ENCODE measurements at regions not wholly inside any gene's neighbourhood (a gene's known extent, or its start where the extent isn't known, plus 50 kb on each side); places are given as distances from the start of the nearest gene placed in this dataset.
"Not testable (repeated sequence)": the region's sequence is repeated elsewhere in the genome, so short reads cannot be mapped to it uniquely, and the experiment has no call there.

DNA sequence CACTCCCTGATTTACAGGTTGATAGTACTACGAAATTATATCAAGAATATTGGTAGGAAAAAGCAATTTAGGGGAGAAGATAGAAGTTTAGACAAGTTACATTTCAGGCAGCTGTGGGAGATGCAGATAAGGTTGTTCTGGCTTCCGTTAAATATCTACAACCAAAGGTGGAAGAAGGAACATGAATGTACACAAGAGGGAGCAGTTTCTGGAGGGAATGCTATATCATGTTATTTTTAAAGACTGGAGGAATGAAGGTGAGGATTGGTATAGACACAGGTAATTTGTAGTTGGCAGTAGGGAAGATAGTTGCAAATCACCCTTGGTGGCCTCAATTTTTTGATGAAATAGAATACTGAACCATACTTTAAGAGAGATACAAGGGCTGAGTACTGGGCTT, 187.3 kb upstream of the NMUR2 start:
- no peak overlapping the region for H3K27ac ChIP-seq (ENCODE audit: insufficient read depth in 1 of 2, low read depth in 1 of 2, low read length in 2 of 2, poor library complexity in 1 of 2, severe bottlenecking in 2 of 2)
- H3K9me3 ChIP-seq (ENCODE audit: control extremely low read depth in 1 of 5, control insufficient read depth in 4 of 5, insufficient read depth in 2 of 5, low read depth in 1 of 5, low read length in 4 of 5): peaks cover 0 to 3% (median 0%) of the 10 kb centered on the region in 5 experiments
- ChIA-PET CTCF (no interaction called here), POLR2A (no interaction called here)
- H3K4me3 ChIP-seq (ENCODE audit: control insufficient read depth in 1 of 7, extremely low read depth in 1 of 7, insufficient read depth in 4 of 7, low read depth in 2 of 7, low read length in 6 of 7): no peak overlapping the region
- no peak for DNase-seq
- H3K4me1 ChIP-seq (ENCODE audit: control extremely low read depth in 1 of 4, control insufficient read depth in 4 of 4, insufficient read depth in 4 of 4, low read length in 3 of 4): no peaks in the 10 kb centered on the region
- no peaks in the 10 kb centered on the region for H3K27me3 ChIP-seq (replicated peaks in 2 of 5; ENCODE audit: control insufficient read depth in 4 of 5, insufficient read depth in 5 of 5, low read length in 4 of 5)
- no peaks in the 10 kb centered on the region for H3K36me3 ChIP-seq (ENCODE audit: control insufficient read depth in 4 of 4, insufficient read depth in 4 of 4, low read length in 3 of 4)
- WGBS (ENCODE audit: insufficient coverage): 82% methylated on average over 2 of the region's 2 CpGs

DNA sequence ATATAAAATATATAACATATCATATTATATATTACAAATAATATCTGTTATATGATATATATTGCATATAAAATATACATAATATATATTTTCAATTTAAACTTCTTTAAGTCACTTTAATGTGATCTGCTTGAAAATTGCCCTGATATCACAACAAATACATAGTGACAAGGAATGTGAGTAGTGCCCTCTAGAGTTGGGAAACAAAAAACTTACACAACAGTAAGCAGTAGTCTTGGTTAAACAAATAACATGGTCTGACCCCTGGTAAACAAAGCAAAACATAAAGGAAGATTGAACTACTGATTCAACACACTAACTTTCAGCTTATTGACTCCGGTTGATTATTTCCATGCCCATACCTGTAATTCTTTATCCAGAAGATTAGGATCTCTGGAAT, 188.3 kb upstream of the NMUR2 start:
- Histone ChIP-seq H3K4me1 (ENCODE audit: control extremely low read depth in 1 of 4, control insufficient read depth in 4 of 4, insufficient read depth in 4 of 4, low read length in 3 of 4) (no peaks in the 10 kb centered on the region), H3K4me3 (ENCODE audit: control insufficient read depth in 1 of 7, extremely low read depth in 1 of 7, insufficient read depth in 4 of 7, low read depth in 2 of 7, low read length in 6 of 7) (no peak overlapping the region), H3K36me3 (ENCODE audit: control insufficient read depth in 4 of 4, insufficient read depth in 4 of 4, low read length in 3 of 4) (no peaks in the 10 kb centered on the region), H3K27ac (ENCODE audit: insufficient read depth in 1 of 2, low read depth in 1 of 2, low read length in 2 of 2, poor library complexity in 1 of 2, severe bottlenecking in 2 of 2) (no peak overlapping the region), H3K9me3 (ENCODE audit: control extremely low read depth in 1 of 5, control insufficient read depth in 4 of 5, insufficient read depth in 2 of 5, low read depth in 1 of 5, low read length in 4 of 5) (no peaks in the 10 kb centered on the region), H3K27me3 (replicated peaks in 2 of 5; ENCODE audit: control insufficient read depth in 4 of 5, insufficient read depth in 5 of 5, low read length in 4 of 5) (no peaks in the 10 kb centered on the region)
- POLR2A ChIA-PET: no interaction called here
- DNase-seq: no peak
- CTCF ChIA-PET: no interaction called here
- WGBS (ENCODE audit: insufficient coverage): no CpG with 5 or more reads among the region's 1 CpG

DNA sequence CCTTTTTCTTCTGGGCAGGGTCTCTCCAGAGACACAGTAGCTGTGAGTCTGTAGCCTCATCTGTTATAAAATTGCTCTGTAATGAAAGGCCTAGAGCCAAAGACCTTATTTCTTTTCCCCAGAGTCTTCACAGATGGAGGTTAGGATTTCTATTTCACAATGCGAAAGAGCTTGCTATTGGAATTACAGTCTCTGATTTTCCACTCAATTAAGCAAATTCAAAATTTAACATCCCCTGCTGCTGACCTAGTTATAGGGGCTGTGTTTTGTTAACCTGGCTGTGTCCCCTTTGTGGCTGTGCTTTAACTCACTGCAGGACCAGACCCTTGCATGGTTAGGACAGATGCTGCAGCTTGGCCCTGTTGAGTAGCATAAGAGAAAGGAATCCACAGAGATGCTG, 190.3 kb upstream of the NMUR2 start:
- Histone ChIP-seq H3K36me3 (ENCODE audit: control insufficient read depth in 4 of 4, insufficient read depth in 4 of 4, low read length in 3 of 4) (no peaks in the 10 kb centered on the region), H3K27me3 (replicated peaks in 2 of 5; ENCODE audit: control insufficient read depth in 4 of 5, insufficient read depth in 5 of 5, low read length in 4 of 5) (no peaks in the 10 kb centered on the region), H3K4me3 (ENCODE audit: control insufficient read depth in 1 of 7, extremely low read depth in 1 of 7, insufficient read depth in 4 of 7, low read depth in 2 of 7, low read length in 6 of 7) (no peak overlapping the region), H3K9me3 (ENCODE audit: control extremely low read depth in 1 of 5, control insufficient read depth in 4 of 5, insufficient read depth in 2 of 5, low read depth in 1 of 5, low read length in 4 of 5) (no peaks in the 10 kb centered on the region), H3K4me1 (ENCODE audit: control extremely low read depth in 1 of 4, control insufficient read depth in 4 of 4, insufficient read depth in 4 of 4, low read length in 3 of 4) (no peaks in the 10 kb centered on the region), H3K27ac (ENCODE audit: insufficient read depth in 1 of 2, low read depth in 1 of 2, low read length in 2 of 2, poor library complexity in 1 of 2, severe bottlenecking in 2 of 2) (no peak overlapping the region)
- no CpG with 5 or more reads among the region's 1 CpG for WGBS (ENCODE audit: insufficient coverage)
- POLR2A ChIA-PET: no interaction called here
- CTCF ChIA-PET: no interaction called here
- no peak for DNase-seq

DNA sequence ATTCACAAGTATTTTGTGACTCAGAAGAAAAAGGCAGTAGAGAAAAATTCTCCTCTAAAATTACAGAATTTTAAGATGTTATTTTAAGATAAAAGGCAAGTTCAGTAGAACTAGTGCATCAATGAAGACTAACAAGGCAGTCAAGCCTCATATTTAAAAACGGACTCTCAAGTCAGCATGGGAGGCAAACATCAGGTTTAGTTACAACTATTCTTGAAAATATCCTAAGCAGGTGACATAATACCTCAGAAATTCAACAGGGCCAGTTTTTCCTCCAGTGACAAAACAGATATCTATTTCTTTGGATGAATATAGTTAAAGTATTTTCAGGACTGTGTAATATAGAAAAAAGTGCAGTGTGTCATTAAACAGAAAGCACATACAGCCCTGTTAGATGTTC, 194.0 kb upstream of the NMUR2 start:
- no peak for DNase-seq
- 100% methylated on average over 1 of the region's 1 CpG for WGBS (ENCODE audit: insufficient coverage)
- no peaks in the 10 kb centered on the region for H3K27me3 ChIP-seq (replicated peaks in 2 of 5; ENCODE audit: control insufficient read depth in 4 of 5, insufficient read depth in 5 of 5, low read length in 4 of 5)
- no peaks in the 10 kb centered on the region for H3K9me3 ChIP-seq (ENCODE audit: control extremely low read depth in 1 of 5, control insufficient read depth in 4 of 5, insufficient read depth in 2 of 5, low read depth in 1 of 5, low read length in 4 of 5)
- H3K27ac ChIP-seq (ENCODE audit: insufficient read depth in 1 of 2, low read depth in 1 of 2, low read length in 2 of 2, poor library complexity in 1 of 2, severe bottlenecking in 2 of 2): no peak overlapping the region
- no peaks in the 10 kb centered on the region for H3K36me3 ChIP-seq (ENCODE audit: control insufficient read depth in 4 of 4, insufficient read depth in 4 of 4, low read length in 3 of 4)
- ChIA-PET POLR2A (no interaction called here), CTCF (no interaction called here)
- H3K4me1 ChIP-seq (ENCODE audit: control extremely low read depth in 1 of 4, control insufficient read depth in 4 of 4, insufficient read depth in 4 of 4, low read length in 3 of 4): no peaks in the 10 kb centered on the region
- no peak overlapping the region for H3K4me3 ChIP-seq (ENCODE audit: control insufficient read depth in 1 of 7, extremely low read depth in 1 of 7, insufficient read depth in 4 of 7, low read depth in 2 of 7, low read length in 6 of 7)

DNA sequence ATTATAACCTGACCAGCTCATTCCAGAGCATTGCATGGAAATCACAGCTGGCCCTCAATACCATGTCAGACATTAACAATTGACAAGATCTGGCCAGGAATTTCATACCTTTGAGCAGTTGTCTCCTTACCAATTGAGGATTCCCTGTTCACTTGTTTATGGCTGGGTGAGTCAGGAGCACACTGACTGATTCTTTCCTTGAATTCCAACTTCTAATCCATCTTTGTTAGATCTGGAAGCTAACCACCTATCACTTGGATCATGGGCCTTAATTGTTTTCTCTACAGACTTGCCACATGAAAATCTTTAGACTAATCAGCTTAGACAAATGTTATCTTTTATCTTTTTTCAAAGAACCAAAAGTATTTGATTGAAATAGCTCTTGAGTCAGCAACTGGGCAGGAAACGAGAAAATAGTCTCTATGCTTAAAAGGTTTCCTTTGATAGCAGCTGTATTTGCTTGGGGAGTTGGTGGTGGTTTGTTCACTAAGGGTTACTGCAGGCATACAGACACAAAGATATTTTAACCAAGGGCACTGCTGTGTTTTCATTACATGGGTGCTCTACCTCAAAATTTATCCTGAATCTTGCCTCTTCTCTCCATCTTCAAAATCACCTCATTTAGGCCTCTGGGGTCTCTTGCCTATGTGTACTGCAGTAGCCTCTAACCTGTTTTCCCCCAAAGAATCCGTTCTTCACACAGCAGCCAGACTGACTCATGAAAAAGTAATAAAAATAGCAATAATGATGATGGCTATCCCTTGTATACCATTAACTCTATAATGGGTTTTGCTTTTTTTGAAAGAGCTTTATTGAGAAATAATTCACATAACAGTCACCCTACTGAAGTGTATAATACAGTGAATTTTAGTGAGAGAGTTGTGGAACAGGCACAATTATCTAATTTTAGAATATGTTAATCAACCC, 197.0 kb upstream of the NMUR2 start:
- Histone ChIP-seq H3K4me1 (ENCODE audit: control extremely low read depth in 1 of 4, control insufficient read depth in 4 of 4, insufficient read depth in 4 of 4, low read length in 3 of 4) (no peaks in the 10 kb centered on the region), H3K9me3 (ENCODE audit: control extremely low read depth in 1 of 5, control insufficient read depth in 4 of 5, insufficient read depth in 2 of 5, low read depth in 1 of 5, low read length in 4 of 5) (no peaks in the 10 kb centered on the region), H3K27ac (ENCODE audit: insufficient read depth in 1 of 2, low read depth in 1 of 2, low read length in 2 of 2, poor library complexity in 1 of 2, severe bottlenecking in 2 of 2) (no peak overlapping the region), H3K4me3 (ENCODE audit: control insufficient read depth in 1 of 7, extremely low read depth in 1 of 7, insufficient read depth in 4 of 7, low read depth in 2 of 7, low read length in 6 of 7) (no peak overlapping the region), H3K27me3 (replicated peaks in 2 of 5; ENCODE audit: control insufficient read depth in 4 of 5, insufficient read depth in 5 of 5, low read length in 4 of 5) (no peaks in the 10 kb centered on the region), H3K36me3 (ENCODE audit: control insufficient read depth in 4 of 4, insufficient read depth in 4 of 4, low read length in 3 of 4) (no peaks in the 10 kb centered on the region)
- ChIA-PET CTCF (no interaction called here), POLR2A (no interaction called here)
- 67% methylated on average over 1 of the region's 2 CpGs for WGBS (ENCODE audit: insufficient coverage)
- no peak for DNase-seq

DNA sequence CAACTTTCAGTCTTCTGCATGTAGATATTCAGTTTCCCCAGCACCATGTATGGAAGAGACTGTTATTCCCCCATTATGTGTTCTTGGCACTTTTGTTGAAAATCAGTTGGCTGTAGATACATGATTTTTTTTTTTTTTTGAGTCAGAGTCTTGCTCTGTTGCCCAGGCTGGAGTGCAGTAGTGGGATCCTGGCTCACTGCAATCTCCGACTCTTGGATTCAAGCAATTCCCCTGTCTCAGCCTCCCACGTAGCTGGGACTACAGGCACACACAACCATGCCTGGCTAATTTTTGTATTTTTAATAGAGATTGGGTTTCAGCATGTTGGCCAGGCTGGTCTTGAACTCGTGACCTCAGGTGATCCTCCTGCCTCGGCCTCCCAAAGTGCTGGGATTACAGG, 201.0 kb upstream of the NMUR2 start:
- WGBS (ENCODE audit: insufficient coverage): 89% methylated on average over 2 of the region's 4 CpGs
- H3K27me3 ChIP-seq (replicated peaks in 2 of 5; ENCODE audit: control insufficient read depth in 4 of 5, insufficient read depth in 5 of 5, low read length in 4 of 5); H3K27ac ChIP-seq (ENCODE audit: insufficient read depth in 1 of 2, low read depth in 1 of 2, low read length in 2 of 2, poor library complexity in 1 of 2, severe bottlenecking in 2 of 2); H3K9me3 ChIP-seq (ENCODE audit: control extremely low read depth in 1 of 5, control insufficient read depth in 4 of 5, insufficient read depth in 2 of 5, low read depth in 1 of 5, low read length in 4 of 5); POLR2A ChIA-PET; CTCF ChIA-PET; H3K4me3 ChIP-seq (ENCODE audit: control insufficient read depth in 1 of 7, extremely low read depth in 1 of 7, insufficient read depth in 4 of 7, low read depth in 2 of 7, low read length in 6 of 7); DNase-seq; H3K4me1 ChIP-seq (ENCODE audit: control extremely low read depth in 1 of 4, control insufficient read depth in 4 of 4, insufficient read depth in 4 of 4, low read length in 3 of 4); H3K36me3 ChIP-seq (ENCODE audit: control insufficient read depth in 4 of 4, insufficient read depth in 4 of 4, low read length in 3 of 4): not testable (repeated sequence)

DNA sequence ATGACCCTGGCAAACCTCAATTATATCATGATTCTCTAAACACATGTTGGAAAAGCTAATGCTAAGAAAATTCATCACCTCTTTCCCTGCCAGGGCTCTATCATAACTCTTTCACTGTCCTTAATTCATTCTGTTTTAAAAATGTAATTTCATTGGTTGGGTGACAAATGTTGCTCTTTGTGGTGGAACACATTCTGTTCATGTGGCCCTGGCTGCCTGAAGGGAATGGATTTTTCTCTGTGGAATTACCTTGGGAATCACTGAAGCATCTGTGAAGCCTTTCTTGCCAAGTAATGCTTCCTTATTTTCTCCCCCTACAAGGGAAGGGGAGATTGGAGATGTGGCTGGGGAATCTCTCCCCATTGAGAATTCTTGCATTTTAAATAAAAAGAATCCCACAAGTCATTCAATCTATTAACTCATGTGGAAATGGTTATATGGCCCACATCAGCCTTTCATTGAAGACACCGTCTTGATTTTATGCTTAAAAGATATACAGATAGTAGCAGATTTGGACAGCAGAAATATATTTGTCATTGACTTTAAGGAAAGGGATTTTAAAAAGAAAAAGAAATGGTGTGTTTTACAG, 201.8 kb upstream of the NMUR2 start:
- Histone ChIP-seq H3K4me1 (ENCODE audit: control extremely low read depth in 1 of 4, control insufficient read depth in 4 of 4, insufficient read depth in 4 of 4, low read length in 3 of 4) (no peaks in the 10 kb centered on the region), H3K27ac (ENCODE audit: insufficient read depth in 1 of 2, low read depth in 1 of 2, low read length in 2 of 2, poor library complexity in 1 of 2, severe bottlenecking in 2 of 2) (no peak overlapping the region), H3K36me3 (ENCODE audit: control insufficient read depth in 4 of 4, insufficient read depth in 4 of 4, low read length in 3 of 4) (no peaks in the 10 kb centered on the region), H3K9me3 (ENCODE audit: control extremely low read depth in 1 of 5, control insufficient read depth in 4 of 5, insufficient read depth in 2 of 5, low read depth in 1 of 5, low read length in 4 of 5) (no peaks in the 10 kb centered on the region), H3K27me3 (replicated peaks in 2 of 5; ENCODE audit: control insufficient read depth in 4 of 5, insufficient read depth in 5 of 5, low read length in 4 of 5) (no peaks in the 10 kb centered on the region), H3K4me3 (ENCODE audit: control insufficient read depth in 1 of 7, extremely low read depth in 1 of 7, insufficient read depth in 4 of 7, low read depth in 2 of 7, low read length in 6 of 7) (no peak overlapping the region)
- no peak for DNase-seq
- ChIA-PET POLR2A (no interaction called here), CTCF (no interaction called here)
- no CpG with 5 or more reads among the region's 1 CpG for WGBS (ENCODE audit: insufficient coverage)

Measured in common myeloid progenitor, CD34-positive (primary cell).